ENCODE measurements at regions not wholly inside any gene's neighbourhood (a gene's known extent, or its start where the extent isn't known, plus 50 kb on each side); places are given as distances from the start of the nearest gene placed in this dataset.

GRCh38 chr18:45439851-45440645 lies 175.2 kb upstream of the SLC14A2 start (continued):
- TF ChIP-seq PRDM15 (CRISPR knock-in tag; IDR thresholded peaks at IDR 0.05) (no peak), PBX3 (IDR thresholded peaks at IDR 0.05; ENCODE audit: insufficient replicate concordance, low read depth, low read length) (no peak), ZNF217 (IDR thresholded peaks at IDR 0.05) (no peak), HCFC1 (IDR thresholded peaks at IDR 0.05; ENCODE audit: low read length) (no peak)

GRCh38 chr18:45441110-45441847 lies 174.0 kb upstream of the SLC14A2 start:
- no peak overlapping the region for H2AFZ ChIP-seq (ENCODE audit: control insufficient read depth, low read depth, low read length)
- DNase-seq (ENCODE audit: low read depth, low spot score) (no peak), ATAC-seq (no peak), FAIRE-seq (no peak)
- intact Hi-C loops (cut with micrococcal nuclease; ENCODE audit: unreplicated experiment) (no loop called here), in situ Hi-C loops (cut with MboI) (no loop called here)
- H3K27me3 ChIP-seq (replicated peaks in 1 of 2; ENCODE audit: control insufficient read depth in 2 of 2, insufficient read depth in 2 of 2, low read length in 1 of 2), result no peaks in the 10 kb centered on the region; a peak in 2 of 4 replicates
- H3K4me2 ChIP-seq (ENCODE audit: control insufficient read depth, insufficient read depth), result no peak overlapping the region
- H3K36me3 ChIP-seq (ENCODE audit: control insufficient read depth in 2 of 2, insufficient read depth in 2 of 2, low read length in 1 of 2), result no peaks in the 10 kb centered on the region
- ChIA-PET SMC1A (ENCODE audit: uncharacterized antibody, unreplicated experiment) (no interaction called here), CTCF (no interaction called here), POLR2A (no interaction called here), RAD21 (ENCODE audit: unreplicated experiment) (no interaction called here)
- no peak overlapping the region for H3K9ac ChIP-seq (ENCODE audit: control insufficient read depth, insufficient read depth, low read length)
- 24% methylated on average over 5 of the region's 5 CpGs for WGBS (ENCODE audit: insufficient coverage, insufficient replicate concordance, low lambda C conversion rate, missing lambda C conversion rate)
- H4K20me1 ChIP-seq (ENCODE audit: control insufficient read depth, insufficient read depth), result no peaks in the 10 kb centered on the region
- no peaks in the 10 kb centered on the region for H3K4me1 ChIP-seq (ENCODE audit: control insufficient read depth, insufficient read depth, low read length)
- H3K79me2 ChIP-seq (ENCODE audit: control insufficient read depth, insufficient read depth, low read length), result no peaks in the 10 kb centered on the region
- no peak overlapping the region for H3K4me3 ChIP-seq
- no TSS peak for BruUV-seq (replicated peaks)
- H3K9me3 ChIP-seq (replicated peaks; ENCODE audit: control insufficient read depth, insufficient read depth, low read length), result no peaks in the 10 kb centered on the region
- H3K27ac ChIP-seq (ENCODE audit: control insufficient read depth, insufficient read depth), result no peak overlapping the region
- TF ChIP-seq SKIL (IDR thresholded peaks at IDR 0.05; ENCODE audit: low read depth, poor library complexity, severe bottlenecking), result no peak
- no peak for TF ChIP-seq DPF2 (IDR thresholded peaks at IDR 0.05)
- no peak for TF ChIP-seq SMC3 (IDR thresholded peaks at IDR 0.05; ENCODE audit: borderline replicate concordance, low read length)
- TF ChIP-seq ATF7 (IDR thresholded peaks at IDR 0.05; ENCODE audit: low read depth), result no peak
- TF ChIP-seq BCL3 (IDR thresholded peaks at IDR 0.05; ENCODE audit: borderline replicate concordance, insufficient read depth, low read depth, low read length, poor library complexity, severe bottlenecking), result no peak
- TF ChIP-seq RELB (IDR thresholded peaks at IDR 0.05; ENCODE audit: low read depth), result no peak
- TF ChIP-seq ZNF217 (IDR thresholded peaks at IDR 0.05), result no peak

All from GM12878 (cell line).